HG03378 (cell line): ENCODE measurements at regions not wholly inside any gene's neighbourhood (a gene's known extent, or its start where the extent isn't known, plus 50 kb on each side); places are given as distances from the start of the nearest gene placed in this dataset.

Experiments
- ATAC-seq: cut with Tn5 transposase; IDR thresholded peaks from one replicate; pipeline ENCODE4 v1.9.1; 2021; ENCODE audit warnings: mild to moderate bottlenecking, moderate library complexity; ENCODE audit not compliant: unreplicated experiment

- no peak for ATAC-seq
Observed at GRCh38 chr2:23131066-23131575, 253.9 kb upstream of the KLHL29 start.

GRCh38 chr2:23132000-23132399, 253.0 kb upstream of the KLHL29 start:
- ATAC-seq, result no peak

- ATAC-seq, result no peak
Observed at GRCh38 chr2:23132823-23133595, 252.0 kb upstream of the KLHL29 start.

- no peak for ATAC-seq
Observed at GRCh38 chr2:23134726-23135125, 250.3 kb upstream of the KLHL29 start.

GRCh38 chr2:23135481-23136100, 249.4 kb upstream of the KLHL29 start:
- no peak for ATAC-seq

- no peak for ATAC-seq
Observed at GRCh38 chr2:23137166-23137565, 247.8 kb upstream of the KLHL29 start.

- no peak for ATAC-seq
Observed at GRCh38 chr2:23138701-23139100, 246.3 kb upstream of the KLHL29 start.

GRCh38 chr2:23145460-23145859, 239.5 kb upstream of the KLHL29 start:
- ATAC-seq, result no peak

GRCh38 chr2:23146011-23146410, 239.0 kb upstream of the KLHL29 start:
- ATAC-seq, result no peak

- no peak for ATAC-seq
Observed at GRCh38 chr2:23148342-23148741, 236.6 kb upstream of the KLHL29 start.

- ATAC-seq, result no peak
Observed at GRCh38 chr2:23149777-23150176, 235.2 kb upstream of the KLHL29 start.

GRCh38 chr2:23153484-23153883, 231.5 kb upstream of the KLHL29 start:
- ATAC-seq, result no peak

- ATAC-seq, result no peak
Observed at GRCh38 chr2:23155022-23155421, 230.0 kb upstream of the KLHL29 start.

GRCh38 chr2:23157812-23158211, 227.2 kb upstream of the KLHL29 start:
- ATAC-seq, result no peak

GRCh38 chr2:23158306-23158705, 226.7 kb upstream of the KLHL29 start:
- ATAC-seq, result no peak

GRCh38 chr2:23159746-23160405, 225.1 kb upstream of the KLHL29 start:
- no peak for ATAC-seq

GRCh38 chr2:23164173-23164572, 220.8 kb upstream of the KLHL29 start:
- ATAC-seq, result no peak

GRCh38 chr2:23169896-23170295, 215.1 kb upstream of the KLHL29 start:
- no peak for ATAC-seq

- no peak for ATAC-seq
Observed at GRCh38 chr2:23171108-23171507, 213.9 kb upstream of the KLHL29 start.

- no peak for ATAC-seq
Observed at GRCh38 chr2:23178396-23178795, 206.6 kb upstream of the KLHL29 start.

- ATAC-seq, result no peak
Observed at GRCh38 chr2:23183733-23184132, 201.2 kb upstream of the KLHL29 start.
